ENCODE measurements at regions not wholly inside any gene's neighbourhood (a gene's known extent, or its start where the extent isn't known, plus 50 kb on each side); places are given as distances from the start of the nearest gene placed in this dataset.
A peak's percentile ranks its signal among the peaks of the same experiment; 100 is the strongest.

DNA sequence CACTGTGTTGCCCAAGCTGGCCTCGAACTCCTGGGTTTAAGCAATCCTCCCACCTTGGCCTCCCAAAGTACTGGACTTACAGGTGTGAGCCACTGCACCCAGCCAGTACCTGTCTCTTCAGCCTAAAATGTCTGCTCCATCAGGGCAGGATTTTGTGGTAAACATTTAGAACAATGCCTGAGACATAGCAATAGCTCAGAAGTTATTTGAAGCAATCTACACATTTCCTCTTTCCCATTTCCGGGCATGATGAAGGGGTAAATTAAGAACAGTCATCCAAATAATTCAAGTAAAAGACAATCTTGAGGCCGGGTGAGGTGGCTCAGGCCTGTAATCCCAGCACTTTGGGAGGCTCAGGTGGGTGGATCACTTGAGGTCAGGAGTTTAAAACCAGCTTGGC is 69.0 kb upstream of the ZNF217 start:
- Histone ChIP-seq H3K9ac (no peak overlapping the region), H3K4me2 (no peak overlapping the region), H3K36me3 (no peaks in the 10 kb centered on the region), H3K9me3 (ENCODE audit: low read depth) (no peaks in the 10 kb centered on the region), H3K27ac (no peak overlapping the region), H4K20me1 (ENCODE audit: low read depth) (no peaks in the 10 kb centered on the region), H3K4me1 (peaks cover 25% of the 10 kb centered on the region), H3K79me2 (ENCODE audit: low read depth) (no peaks in the 10 kb centered on the region), H2AFZ (replicated peaks) (no peak overlapping the region), H3K27me3 (no peaks in the 10 kb centered on the region), H3F3A (ENCODE audit: low read depth) (peaks cover 44% of the 10 kb centered on the region), H3K4me3 (no peak overlapping the region)
- TF ChIP-seq EZH2 (IDR thresholded peaks at IDR 0.05) (no peak), EZH2phosphoT487 (IDR thresholded peaks at IDR 0.05) (no peak), CTCF (IDR thresholded peaks at IDR 0.05) (no peak)
- H3K27me3 Mint-ChIP-seq (ENCODE audit: insufficient read depth, low read depth): no peaks in the 10 kb centered on the region
- peaks cover 33% of the 10 kb centered on the region for H3K4me1 Mint-ChIP-seq
- H3K36me3 Mint-ChIP-seq: no peaks in the 10 kb centered on the region
- H3K9me3 Mint-ChIP-seq: peaks cover 4% of the 10 kb centered on the region
- no peak for DNase-seq (ENCODE audit: low spot score)
- H3K27ac Mint-ChIP-seq: no peak overlapping the region
- no peak overlapping the region for H3K4me3 Mint-ChIP-seq

DNA sequence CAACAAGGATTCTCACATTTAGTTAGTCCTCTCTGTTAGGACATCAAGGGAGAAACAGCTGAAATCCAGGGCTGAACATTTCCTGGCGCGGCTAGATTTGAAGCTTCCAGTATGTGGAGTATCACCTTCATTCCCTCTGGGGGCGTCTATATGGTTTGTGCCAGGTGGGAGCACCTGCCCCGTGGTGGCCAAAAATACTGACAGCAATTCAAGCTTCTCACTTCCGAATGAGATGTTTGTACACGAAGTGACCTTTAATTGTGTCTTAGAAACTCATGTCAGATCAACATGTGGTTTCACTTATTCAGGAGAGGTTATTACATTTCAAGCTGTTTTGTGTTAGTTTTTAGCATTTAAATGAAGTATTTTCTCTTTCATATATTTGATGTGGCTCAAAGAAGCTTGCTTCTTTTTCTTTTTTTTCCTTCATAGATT is 67.3 kb upstream of the ZNF217 start:
- no peaks in the 10 kb centered on the region for H3K36me3 ChIP-seq
- Mint-ChIP-seq H3K4me3 (no peak overlapping the region), H3K36me3 (no peaks in the 10 kb centered on the region), H3K9me3 (peaks cover 2% of the 10 kb centered on the region), H3K27ac (no peak overlapping the region), H3K27me3 (ENCODE audit: insufficient read depth, low read depth) (no peaks in the 10 kb centered on the region), H3K4me1 (peaks cover 50% of the 10 kb centered on the region)
- TF ChIP-seq EZH2 (IDR thresholded peaks at IDR 0.05): no peak
- no peak for TF ChIP-seq CTCF (IDR thresholded peaks at IDR 0.05)
- no peak for TF ChIP-seq EZH2phosphoT487 (IDR thresholded peaks at IDR 0.05)
- H3K4me2 ChIP-seq: peak overlapping the region; percentile 39
- H3K79me2 ChIP-seq (ENCODE audit: low read depth): no peaks in the 10 kb centered on the region
- no peak overlapping the region for H3K4me3 ChIP-seq
- H3K9ac ChIP-seq: no peak overlapping the region
- no peaks in the 10 kb centered on the region for H3K27me3 ChIP-seq
- no peaks in the 10 kb centered on the region for H4K20me1 ChIP-seq (ENCODE audit: low read depth)
- H3K27ac ChIP-seq: peak overlapping the region; percentile 88
- no peak for DNase-seq (ENCODE audit: low spot score)
- H3K4me1 ChIP-seq: peaks cover 41% of the 10 kb centered on the region
- H2AFZ ChIP-seq (replicated peaks): peak overlapping the region; percentile 92
- H3K9me3 ChIP-seq (ENCODE audit: low read depth): no peaks in the 10 kb centered on the region
- H3F3A ChIP-seq (ENCODE audit: low read depth): peaks cover 46% of the 10 kb centered on the region

- H3K9me3 Mint-ChIP-seq: no peaks in the 10 kb centered on the region
- no peaks in the 10 kb centered on the region for H3K27me3 Mint-ChIP-seq (ENCODE audit: insufficient read depth, low read depth)
- H3K9ac ChIP-seq: no peak overlapping the region
- peak overlapping the region; percentile 88 for H3K27ac ChIP-seq
- peaks cover 46% of the 10 kb centered on the region for H3F3A ChIP-seq (ENCODE audit: low read depth)
- H3K4me3 ChIP-seq: no peak overlapping the region
- H3K36me3 ChIP-seq: no peaks in the 10 kb centered on the region
- H3K27ac Mint-ChIP-seq: peak overlapping the region; percentile 78
- H3K4me1 ChIP-seq: peaks cover 45% of the 10 kb centered on the region
- no peaks in the 10 kb centered on the region for H4K20me1 ChIP-seq (ENCODE audit: low read depth)
- peak; percentile 27 for DNase-seq (ENCODE audit: low spot score)
- no peaks in the 10 kb centered on the region for H3K79me2 ChIP-seq (ENCODE audit: low read depth)
- no peak overlapping the region for H3K4me3 Mint-ChIP-seq
- H3K4me2 ChIP-seq: peak overlapping the region; percentile 39
- H3K27me3 ChIP-seq: no peaks in the 10 kb centered on the region
- no peaks in the 10 kb centered on the region for H3K36me3 Mint-ChIP-seq
- no peaks in the 10 kb centered on the region for H3K9me3 ChIP-seq (ENCODE audit: low read depth)
- peaks cover 53% of the 10 kb centered on the region for H3K4me1 Mint-ChIP-seq
- TF ChIP-seq EZH2 (IDR thresholded peaks at IDR 0.05) (no peak), EZH2phosphoT487 (IDR thresholded peaks at IDR 0.05) (no peak), CTCF (IDR thresholded peaks at IDR 0.05) (no peak)
- peak overlapping the region; percentile 92 for H2AFZ ChIP-seq (replicated peaks)
Measured at GRCh38 chr20:53660078-53660909, 66.7 kb upstream of the ZNF217 start.

Data from neural progenitor cell (in vitro differentiated cells).